ENCODE measurements at regions not wholly inside any gene's neighbourhood (a gene's known extent, or its start where the extent isn't known, plus 50 kb on each side); places are given as distances from the start of the nearest gene placed in this dataset.

DNA sequence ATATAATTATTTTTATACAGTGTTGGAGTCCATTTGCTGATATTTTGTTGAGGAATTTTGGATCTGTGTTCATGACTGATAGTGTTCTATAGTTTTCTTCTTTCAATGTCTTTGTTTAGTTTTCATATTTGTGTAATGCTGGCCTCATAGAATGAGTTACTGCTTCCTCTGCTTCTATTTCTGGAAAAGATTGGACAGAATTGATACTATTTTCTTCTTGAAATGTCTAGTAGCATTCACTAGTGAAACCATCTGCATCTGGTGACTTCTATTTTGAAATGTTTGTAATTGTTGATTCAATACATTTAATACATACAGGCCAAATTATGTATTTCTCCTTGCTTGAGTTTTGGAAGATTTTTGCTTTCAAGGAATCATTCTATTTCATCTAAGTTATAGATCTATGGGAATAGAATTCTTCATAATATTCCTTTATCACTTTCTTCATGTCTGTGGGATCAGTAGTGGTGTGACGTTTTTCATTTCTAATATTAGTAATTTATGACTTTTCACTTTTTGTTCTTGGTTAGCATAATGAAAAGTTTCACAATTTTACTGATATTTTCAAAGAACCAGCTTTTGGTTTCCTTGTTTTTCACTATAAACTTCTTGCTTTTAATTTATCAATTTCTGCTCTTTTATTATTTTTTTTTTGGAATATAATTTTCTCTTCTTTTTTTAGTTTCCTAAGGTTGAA, 509.9 kb upstream of the VRK2 start:
- DNase-seq = no peak

DNA sequence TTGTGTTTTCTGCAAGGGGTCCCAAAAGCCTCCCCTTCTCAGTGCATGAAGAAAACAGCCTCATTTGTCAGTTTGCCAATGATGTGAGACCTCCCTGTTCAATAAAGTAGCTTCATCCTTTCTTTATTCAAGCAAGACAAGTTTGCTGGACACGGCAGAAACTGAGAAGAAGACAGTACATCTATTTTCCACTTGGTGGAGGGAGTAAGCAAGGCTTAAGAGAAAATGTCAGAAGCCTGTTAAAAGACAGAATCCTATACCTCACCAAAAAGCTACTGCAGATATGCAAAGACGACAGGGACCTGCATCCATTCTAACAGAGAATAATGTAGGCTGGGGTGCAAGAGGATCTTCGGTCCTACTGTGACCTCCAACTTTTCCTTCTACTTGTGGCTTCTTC, 506.8 kb upstream of the VRK2 start:
- no peak for DNase-seq

DNA sequence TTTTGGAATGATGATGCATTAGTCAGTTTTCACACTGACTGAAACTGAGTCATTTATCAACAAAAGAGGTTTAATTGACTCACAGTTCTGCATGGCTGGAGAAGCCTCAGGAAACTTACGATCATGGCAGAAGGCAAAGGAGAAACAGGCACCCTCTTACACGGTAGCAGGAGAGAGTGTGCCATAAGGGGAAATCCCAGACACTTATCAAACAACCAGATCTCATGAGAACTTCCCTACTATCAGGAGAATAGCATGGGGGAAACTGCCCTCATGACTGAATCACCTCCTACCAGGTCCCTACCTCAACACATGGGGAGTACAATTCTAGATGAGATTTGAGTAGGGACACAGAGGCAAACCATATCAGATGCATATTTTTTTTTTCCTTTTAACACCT, 504.5 kb upstream of the VRK2 start:
- no peak for DNase-seq

DNA sequence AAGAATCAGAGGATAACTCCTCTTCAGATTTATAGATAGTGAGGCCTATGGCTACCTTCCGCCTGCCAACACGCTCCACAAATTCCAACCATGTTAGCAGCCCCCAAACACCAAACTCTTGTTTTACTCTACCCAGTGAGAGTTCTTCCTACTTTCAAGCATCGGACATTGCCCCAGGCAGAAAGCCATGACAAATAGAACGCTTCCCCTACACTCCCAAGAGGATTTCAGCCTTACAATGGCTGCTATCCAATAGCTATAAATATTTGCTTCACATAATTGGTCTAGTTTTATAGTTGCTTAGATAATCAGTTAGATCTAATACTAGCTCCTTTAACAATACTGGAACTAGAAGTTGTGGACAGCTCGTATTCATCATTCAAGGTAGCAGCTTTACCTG, 503.4 kb upstream of the VRK2 start:
- no peak for DNase-seq

DNA sequence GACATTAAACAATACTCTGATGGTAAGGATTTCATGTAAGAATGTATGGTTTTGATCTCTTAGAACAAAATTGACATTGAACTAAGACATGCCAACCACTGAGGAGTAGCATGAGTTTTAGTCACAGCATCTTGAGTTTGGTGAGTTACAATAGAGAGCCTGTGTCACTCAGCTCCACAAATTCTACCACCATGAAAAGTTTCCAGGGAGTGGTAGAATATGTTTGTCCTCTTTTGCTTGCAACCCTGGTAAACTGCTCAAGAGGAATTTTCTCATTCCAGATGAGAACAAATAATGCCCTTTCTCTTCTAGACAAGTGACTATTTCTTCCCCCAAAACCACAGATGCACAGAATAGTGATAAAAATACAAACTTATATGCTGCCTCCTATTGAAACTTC, 502.0 kb upstream of the VRK2 start:
- no peak for DNase-seq

DNA sequence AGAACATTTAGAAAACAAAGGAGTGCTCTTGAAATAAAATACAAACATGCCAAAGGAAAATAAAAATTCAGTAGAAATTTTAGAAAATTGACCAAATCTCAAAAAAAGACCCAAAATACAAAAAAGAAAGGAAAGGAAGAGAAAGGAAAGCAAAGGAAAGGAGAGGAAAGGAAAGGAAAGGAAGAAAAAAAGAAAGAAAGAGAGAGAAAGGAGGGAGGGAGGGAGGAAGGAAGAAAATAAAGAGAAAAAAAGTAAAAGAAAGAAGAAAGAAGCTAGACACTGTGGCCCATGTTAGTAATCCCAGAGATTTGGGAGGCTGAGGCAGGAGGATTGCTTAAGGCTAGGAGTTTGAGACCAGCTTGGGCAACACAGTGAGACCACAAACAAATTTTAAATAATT, 500.1 kb upstream of the VRK2 start:
- DNase-seq = no peak

DNA sequence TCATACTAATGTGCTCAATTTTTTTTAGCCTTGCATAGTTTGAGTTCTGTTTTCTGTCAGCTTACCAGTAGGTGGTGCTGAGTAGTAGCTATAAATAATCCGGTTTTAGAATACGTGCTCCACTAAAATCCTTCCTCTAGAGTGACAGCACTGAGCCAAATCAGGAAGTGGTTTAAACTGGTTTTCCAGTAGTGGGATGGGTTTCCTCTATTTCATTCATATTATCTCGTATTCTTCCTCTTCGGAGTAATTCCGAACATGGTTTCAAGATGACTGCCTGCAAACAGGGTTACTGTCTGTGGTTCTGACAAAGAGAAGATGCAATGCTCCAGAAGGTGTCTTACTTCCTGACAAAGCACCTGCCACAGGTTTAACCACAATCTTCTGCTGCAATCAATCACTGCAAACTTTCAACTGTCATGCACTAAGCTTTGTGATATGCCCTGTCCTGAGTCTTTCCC, 496.9 kb upstream of the VRK2 start:
- DNase-seq = no peak

DNA sequence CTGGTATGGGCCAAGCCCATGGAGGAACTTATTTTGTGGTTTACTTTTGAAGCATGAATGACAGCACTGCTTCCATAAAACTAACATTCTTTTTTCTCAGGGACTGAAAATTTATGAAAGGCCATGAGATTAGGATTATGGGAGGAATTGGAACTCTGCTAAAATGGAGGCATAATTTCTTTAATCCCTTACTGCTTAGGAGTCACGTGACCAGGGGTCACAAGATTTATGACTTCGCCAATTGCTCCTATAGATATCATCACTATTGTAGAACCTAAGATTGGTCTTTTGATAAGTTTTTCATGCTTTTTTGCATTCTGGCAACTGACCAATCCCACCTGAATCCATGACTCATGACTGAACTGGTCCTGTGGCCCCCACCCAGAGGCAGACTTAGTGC, 495.7 kb upstream of the VRK2 start:
- no peak for DNase-seq

DNA sequence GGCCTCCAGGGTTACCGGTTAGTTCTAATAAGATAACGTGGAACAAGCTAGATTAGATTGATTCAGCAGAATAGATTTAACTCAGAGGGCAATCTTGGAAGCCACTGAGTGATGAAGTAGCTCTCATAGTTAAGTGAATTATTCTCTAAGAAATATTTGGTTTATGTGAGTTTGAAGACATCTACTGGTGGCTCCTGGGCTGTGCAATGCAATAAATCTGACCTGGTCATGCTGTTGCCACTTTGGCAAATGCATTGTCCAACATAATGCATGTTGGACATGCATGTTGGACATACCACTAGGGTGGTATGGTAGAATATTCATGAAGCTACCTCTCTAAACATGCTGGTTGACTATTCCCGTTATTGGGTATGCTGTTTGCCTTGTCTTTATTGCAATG, 493.7 kb upstream of the VRK2 start:
- DNase-seq = no peak

DNA sequence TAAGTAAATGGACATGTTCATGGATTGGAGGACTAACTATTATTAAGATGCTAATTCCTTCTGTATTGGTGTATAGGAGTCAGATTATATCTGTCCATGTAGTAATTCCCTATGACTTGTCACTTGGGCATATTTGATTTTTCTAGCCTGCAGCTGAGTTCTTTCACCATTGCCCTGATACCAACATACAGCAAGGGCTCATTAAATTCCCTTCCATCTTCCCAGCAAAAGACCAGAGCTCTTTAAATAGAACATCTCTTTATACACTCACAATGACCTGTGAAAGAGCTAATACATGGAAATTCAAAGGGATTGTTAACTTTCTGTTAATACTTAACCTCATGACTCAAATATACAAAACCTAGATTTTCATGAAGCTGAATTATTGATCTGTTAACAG, 492.3 kb upstream of the VRK2 start:
- DNase-seq = no peak

DNA sequence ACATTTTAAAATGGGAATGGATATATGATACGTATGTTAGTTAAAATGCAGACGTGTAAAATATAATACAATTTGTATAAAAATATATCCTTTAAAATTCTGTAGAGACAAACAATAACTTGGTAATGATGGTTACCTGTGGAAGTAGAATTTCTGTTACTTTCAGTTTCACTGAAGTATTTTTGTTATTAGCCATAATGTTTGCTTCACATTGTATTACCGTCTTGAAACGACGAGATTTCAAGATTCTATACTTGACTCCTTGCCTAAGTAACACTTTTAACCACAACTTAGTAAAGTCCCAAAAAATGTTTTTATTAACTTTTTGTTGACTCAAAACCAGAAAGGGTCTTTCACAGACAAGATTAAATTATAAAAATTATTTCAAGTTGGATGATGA, 488.3 kb upstream of the VRK2 start:
- no peak for DNase-seq

DNA sequence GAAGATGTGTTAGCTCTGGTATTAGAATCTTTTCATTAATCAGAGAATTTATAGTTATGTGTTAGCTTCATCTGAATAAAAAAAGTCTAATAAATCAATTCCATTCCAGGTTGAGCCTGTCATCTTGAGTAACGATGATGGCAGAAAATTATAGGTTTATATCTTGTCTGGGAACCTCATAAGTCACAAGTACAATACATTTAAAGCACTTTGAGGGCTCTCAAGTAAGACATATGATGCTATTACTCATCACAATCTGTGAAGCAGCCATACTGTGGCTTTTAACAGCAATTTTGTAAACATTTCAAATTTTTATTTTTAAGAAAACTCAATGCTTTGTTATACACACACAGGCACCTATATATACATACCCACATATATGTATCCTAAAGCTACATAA, 484.1 kb upstream of the VRK2 start:
- no peak for DNase-seq

DNA sequence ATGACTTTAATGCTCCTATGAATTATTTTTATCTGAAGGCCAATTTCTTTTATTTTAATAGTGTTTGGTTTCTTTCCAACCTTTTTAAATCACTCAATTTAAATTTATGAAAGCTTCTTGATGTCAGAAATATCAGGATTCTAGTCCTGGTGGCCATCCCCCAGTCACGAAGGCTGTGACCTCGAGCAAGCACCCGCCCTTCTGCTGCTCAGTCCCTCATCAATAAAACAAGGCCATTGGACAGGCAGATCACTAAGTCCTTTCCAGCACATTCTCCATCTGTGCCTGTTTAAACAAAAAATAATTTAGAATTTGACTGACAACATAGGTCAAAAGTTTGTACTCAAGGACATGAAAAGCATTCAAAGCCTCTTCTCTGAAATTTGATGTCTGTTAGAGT, 483.6 kb upstream of the VRK2 start:
- DNase-seq = no peak

DNA sequence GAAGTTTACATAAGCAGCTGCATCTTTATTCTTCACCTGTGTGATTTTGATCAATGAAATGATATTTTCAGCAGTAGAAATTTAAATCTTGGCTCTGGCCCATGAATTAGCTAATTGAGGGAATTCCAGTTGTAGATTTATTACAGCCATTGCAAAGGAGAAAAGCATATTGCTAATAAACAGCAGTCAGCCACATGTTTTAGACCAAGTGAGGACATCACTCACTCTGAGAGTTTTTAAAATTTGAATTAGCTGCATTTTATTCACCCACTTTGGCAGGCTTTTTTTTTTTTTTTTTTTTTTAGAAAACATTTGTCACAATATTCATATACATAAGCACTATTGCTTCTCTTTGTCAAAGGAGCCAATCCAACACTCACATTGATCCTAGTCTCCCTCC, 479.4 kb upstream of the VRK2 start:
- DNase-seq = no peak

DNA sequence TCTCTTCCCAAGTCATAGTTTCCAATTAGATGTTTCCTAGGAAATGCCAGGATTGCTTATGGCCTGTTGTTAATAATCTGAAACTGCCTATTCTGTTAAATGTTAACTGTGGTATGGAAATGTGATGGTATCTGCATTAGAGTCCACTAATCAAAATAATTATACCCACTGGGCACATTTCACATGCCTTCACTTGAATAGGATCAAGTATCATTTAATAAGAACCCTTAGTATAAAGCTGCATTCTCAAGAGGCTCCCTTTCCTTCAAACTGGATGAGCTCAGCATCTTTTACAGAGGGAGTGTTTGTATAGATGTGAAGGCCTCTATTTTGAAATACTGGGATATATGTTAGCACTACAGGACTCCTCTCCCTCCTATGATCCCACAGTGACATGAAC, 477.2 kb upstream of the VRK2 start:
- DNase-seq = no peak

DNA sequence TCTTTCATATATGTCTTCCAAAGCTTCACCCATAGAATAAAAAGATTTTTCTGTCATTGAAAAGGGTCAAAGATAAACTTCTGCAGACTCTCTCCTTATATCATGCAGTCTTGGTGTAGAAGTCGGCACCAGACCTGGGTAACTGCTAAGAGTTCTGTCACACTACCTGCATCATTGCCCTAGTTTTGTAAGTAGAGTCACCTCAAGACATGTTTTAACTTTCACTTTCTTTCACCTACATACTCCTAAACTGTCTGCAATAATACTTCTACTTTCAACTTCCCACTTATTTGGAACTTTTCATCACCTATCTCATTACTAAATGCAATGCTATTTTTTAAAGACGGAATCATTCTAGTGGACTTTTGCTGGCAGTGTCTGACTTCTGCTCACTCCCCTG, 475.6 kb upstream of the VRK2 start:
- DNase-seq = no peak

DNA sequence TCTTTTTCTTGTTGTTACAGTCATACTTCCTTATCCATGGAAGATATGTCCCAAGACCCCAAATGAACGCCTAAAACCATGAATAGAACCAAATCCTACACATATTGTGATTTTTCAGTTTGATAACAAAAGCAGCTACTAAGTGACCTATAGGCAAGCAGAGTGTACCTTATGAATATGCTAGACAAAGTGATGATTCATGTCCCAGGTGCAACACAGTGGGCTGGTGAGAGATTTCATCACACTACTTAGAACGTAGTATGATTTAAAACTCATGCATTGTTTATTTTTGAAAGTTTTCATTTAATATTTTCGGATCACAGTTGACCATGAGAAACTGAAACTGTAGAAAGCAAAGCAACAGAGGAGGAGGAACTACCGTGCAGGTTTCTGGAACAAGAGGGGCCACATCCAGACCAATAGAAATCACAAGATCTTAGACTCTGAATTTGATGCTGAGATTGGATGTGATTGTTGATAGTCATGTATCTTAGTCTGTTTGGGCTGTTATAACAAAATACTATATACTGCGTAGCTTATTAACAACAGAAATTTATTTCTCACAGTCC, 470.8 kb upstream of the VRK2 start:
- DNase-seq = no peak

DNA sequence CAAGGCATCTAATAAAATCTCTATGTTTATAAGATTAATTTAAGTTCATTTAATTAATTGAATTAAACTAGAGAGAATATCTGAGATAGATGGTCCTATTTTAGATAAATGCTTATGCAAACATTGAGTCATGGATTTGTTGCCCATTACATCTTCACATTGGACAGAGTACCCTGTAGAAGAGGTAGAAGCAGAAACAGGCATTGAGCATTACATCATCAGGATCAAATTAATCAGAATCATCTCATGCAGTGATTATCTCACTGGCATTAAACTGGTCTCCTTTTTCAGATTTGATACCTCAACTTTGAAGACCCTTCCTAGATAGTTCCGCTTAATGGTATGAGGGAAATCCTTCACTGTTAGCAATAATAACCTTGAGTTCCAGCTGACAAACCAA, 469.6 kb upstream of the VRK2 start:
- no peak for DNase-seq

DNA sequence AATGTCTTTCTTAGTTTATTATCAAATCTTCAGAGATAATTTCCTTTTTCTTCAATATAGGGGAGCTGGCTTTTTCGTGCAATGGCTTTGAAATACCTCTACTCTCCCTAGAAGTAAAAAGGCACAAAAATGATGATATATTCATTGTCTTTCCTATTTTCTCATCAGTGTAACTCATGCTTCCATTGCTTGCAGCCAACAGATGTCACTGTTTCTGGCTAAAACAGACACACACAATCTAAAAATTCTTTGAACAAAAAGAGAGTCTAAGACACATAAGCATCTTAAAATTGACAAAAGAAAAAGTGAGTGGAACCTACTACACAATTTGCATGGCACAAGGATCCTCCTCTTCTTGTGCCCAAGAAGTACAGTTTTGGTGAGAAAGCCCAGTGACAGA, 448.7 kb upstream of the VRK2 start:
- DNase-seq = no peak

DNA sequence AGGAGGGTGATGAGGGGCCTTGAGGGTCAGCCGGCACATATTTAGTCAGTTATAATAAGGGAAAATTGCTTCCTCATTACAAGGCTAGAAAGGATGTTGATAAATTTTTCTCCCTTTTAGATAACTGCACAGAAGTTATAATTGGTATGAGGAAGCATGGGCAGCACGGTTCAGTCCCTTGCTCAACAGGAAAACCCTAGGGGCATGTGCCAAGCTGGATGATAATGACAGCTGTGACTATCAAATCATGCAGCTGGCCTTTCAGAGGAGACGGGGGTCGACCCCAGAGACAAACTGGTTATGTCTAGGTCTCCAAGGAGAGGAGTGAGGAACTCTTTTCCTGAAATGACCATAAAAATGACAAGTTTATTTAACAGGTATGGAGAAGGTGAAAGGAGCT, 448.1 kb upstream of the VRK2 start:
- DNase-seq = no peak

DNA sequence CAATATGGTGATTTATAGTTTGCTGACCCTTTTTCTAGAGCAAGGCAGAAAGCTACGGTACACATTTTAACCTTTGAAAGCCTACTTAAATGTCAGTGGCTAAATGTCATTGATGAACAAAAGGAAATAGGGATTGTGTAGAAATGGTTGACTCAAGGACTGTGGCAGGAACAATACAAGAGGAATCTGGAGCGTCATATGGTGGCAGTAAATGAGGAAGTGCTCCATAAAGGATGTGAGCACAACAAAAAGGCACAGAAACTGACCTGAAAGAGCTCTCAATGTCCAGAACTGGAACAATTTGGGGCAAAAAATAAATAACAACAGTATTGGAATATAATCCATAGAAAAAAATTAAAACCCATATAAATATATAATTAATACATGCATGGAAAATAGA, 443.9 kb upstream of the VRK2 start:
- no peak for DNase-seq

DNA sequence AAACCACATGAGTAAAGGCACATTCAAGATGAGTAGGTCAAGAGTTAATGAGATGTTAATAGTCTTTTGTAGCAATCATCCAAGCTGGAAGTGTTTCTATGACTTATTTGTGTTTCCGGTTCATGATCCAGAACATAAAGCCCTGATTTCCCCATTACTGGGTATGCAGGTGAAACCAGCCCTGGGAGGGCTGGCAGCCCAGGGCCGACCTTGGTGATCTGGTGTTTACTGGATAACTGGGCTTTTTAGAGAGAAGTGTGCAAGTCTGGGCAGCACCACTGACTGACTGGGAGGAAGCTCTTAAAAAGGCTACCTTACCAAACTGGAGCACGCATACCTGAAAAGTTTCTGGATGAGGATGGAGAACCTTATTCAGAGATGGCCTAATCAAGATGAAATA, 431.6 kb upstream of the VRK2 start:
- no peak for DNase-seq

DNA sequence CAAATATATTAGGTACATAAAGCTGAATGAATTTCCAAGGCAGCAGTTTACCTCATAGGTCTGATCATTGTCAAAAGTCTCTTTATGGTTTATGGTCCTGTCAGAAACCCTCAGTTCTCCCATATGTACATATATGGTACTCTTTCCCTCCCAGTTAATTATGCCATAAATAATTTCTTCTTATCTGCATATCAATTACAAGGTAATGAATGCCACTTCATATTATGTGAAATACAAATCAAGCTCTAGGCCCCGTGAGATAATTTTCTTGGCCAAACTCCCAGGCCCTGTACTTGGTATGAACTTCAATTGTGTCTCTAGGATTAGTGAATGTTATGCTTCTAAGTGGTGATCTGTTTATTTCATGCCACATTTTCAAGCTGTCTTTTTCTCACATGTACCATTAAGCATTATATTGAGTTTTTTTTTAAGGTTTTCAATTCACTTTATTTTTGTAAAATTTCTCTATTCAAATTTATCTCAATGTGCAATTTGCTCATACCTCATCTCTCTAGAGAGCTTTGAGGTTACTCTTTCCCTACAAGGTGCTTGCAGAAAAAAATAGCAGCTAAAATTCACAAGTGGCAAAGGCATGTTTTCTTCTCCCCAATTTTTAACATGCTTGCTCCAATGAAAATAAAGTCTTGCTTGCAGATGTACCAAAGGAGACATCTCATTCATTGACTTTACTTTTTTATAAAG, 430.6 kb upstream of the VRK2 start:
- DNase-seq = no peak

DNA sequence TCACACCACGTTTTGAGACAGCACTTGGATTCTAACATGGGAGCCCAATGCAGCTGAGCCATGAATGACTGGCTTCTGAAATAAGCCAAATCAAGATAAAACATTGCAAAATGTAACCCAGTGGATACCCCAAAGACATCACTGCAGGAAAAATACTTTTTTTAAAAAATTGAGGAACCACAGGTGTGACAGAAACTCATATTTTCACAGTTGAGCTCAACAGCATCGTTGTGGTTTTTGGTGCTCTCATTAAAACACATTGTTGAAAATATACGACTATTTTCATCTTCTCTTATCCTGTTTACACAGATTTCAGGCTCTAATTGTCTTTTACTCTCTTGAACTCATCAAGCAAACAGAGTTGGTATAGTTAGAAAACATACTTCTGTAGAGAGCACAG, 429.3 kb upstream of the VRK2 start:
- DNase-seq = no peak
